Endothelial cell (in vitro differentiated cells): ENCODE measurements at regions not wholly inside any gene's neighbourhood (a gene's known extent, or its start where the extent isn't known, plus 50 kb on each side); places are given as distances from the start of the nearest gene placed in this dataset.
"Not testable (repeated sequence)": the region's sequence is repeated elsewhere in the genome, so short reads cannot be mapped to it uniquely, and the experiment has no call there.

ENCODE experiments used
- DNase-seq: peaks from one replicate; pipeline ENCODE4 v3.0.0; 2021; ENCODE audit warnings: low spot score
- H3K27ac Mint-ChIP-seq: one replicate; pipeline ENCODE4 v1.8.0; 2021; ENCODE audit warnings: mixed read lengths, inconsistent platforms; ENCODE audit not compliant: unreplicated experiment
- H3K27me3 Mint-ChIP-seq: one replicate; pipeline ENCODE4 v1.8.0; 2021; ENCODE audit warnings: mild to moderate bottlenecking, moderate library complexity, mixed read lengths, inconsistent platforms; ENCODE audit not compliant: unreplicated experiment
- H3K36me3 Mint-ChIP-seq: one replicate; pipeline ENCODE4 v1.8.0; 2021; ENCODE audit warnings: mild to moderate bottlenecking, low read depth, mixed read lengths, inconsistent platforms; ENCODE audit not compliant: unreplicated experiment
- H3K4me1 Mint-ChIP-seq: one replicate; pipeline ENCODE4 v1.8.0; 2021; ENCODE audit warnings: mild to moderate bottlenecking, mixed read lengths, inconsistent platforms; ENCODE audit not compliant: unreplicated experiment
- H3K4me3 Mint-ChIP-seq: one replicate; pipeline ENCODE4 v1.8.0; 2021; ENCODE audit warnings: mild to moderate bottlenecking, mixed read lengths, inconsistent platforms; ENCODE audit not compliant: unreplicated experiment
- H3K9me3 Mint-ChIP-seq: one replicate; pipeline ENCODE4 v1.8.0; 2021; ENCODE audit warnings: mixed read lengths, inconsistent platforms; ENCODE audit not compliant: unreplicated experiment
- TF ChIP-seq, protein P1 (sequence below): fragments of 200-600 bp; sonication (generic); IDR thresholded peaks from one replicate; pipeline ENCODE4 v1.5.0; 2021; ENCODE audit warnings: antibody characterized with exemption; ENCODE audit not compliant: unreplicated experiment

DNA sequence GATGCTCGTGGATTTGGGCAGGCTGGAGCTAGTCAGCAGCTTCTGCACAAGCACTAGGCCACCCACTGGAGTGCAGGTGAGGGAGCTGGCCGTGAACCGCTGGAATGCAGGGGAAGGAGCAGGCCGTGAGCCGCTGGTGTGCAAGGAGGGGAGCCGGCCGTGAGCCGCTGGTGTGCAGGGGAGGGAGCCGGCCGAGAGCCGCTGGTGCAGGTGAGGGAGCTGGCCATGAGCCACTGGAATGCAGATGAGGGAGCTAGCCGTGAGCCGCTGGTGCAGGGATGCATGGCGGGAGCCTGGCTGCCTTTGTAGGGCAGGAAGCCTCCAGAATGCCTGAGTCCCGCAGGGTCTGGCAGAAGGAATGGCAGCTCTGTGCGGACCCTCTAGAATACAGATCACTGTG is 4220.0 kb upstream of the OR11H1 start:
- TF ChIP-seq, protein P1, sequence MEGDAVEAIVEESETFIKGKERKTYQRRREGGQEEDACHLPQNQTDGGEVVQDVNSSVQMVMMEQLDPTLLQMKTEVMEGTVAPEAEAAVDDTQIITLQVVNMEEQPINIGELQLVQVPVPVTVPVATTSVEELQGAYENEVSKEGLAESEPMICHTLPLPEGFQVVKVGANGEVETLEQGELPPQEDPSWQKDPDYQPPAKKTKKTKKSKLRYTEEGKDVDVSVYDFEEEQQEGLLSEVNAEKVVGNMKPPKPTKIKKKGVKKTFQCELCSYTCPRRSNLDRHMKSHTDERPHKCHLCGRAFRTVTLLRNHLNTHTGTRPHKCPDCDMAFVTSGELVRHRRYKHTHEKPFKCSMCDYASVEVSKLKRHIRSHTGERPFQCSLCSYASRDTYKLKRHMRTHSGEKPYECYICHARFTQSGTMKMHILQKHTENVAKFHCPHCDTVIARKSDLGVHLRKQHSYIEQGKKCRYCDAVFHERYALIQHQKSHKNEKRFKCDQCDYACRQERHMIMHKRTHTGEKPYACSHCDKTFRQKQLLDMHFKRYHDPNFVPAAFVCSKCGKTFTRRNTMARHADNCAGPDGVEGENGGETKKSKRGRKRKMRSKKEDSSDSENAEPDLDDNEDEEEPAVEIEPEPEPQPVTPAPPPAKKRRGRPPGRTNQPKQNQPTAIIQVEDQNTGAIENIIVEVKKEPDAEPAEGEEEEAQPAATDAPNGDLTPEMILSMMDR: no peak

DNA sequence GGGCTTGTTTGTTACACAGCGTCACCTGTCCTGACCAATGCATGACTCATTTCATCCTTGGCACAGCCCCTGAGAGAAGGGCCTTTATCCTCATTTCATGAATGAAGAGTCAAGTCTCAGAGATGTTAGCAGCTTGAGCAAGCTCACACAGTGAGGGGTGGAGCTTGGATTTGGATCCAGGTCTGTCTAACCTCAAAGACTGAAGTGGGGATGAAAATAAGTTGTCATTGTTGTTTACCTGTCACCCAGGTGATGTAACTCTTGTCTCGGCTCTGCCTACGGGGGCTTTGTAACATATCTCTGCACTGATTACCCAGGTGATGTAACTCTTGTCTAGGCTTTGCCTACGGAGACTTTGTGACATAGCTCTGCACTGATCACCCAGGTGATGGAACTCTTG is 4218.2 kb upstream of the OR11H1 start:
- H3K27ac Mint-ChIP-seq, DNase-seq, H3K4me1 Mint-ChIP-seq: not testable (repeated sequence)
- Mint-ChIP-seq H3K4me3 (peak overlapping the region; percentile 7), H3K27me3 (peaks cover 19% of the 10 kb centered on the region), H3K9me3 (peaks cover 75% of the 10 kb centered on the region), H3K36me3 (peaks cover 32% of the 10 kb centered on the region)

More for the DNA sequence above, 4220.0 kb upstream of the OR11H1 start:
- H3K27ac Mint-ChIP-seq: peak overlapping the region; percentile 59
- peaks cover 32% of the 10 kb centered on the region for H3K36me3 Mint-ChIP-seq
- peaks cover 20% of the 10 kb centered on the region for H3K27me3 Mint-ChIP-seq
- no peaks in the 10 kb centered on the region for H3K4me1 Mint-ChIP-seq
- DNase-seq: no peak
- peak overlapping the region; percentile 44 for H3K4me3 Mint-ChIP-seq
- H3K9me3 Mint-ChIP-seq: peaks cover 83% of the 10 kb centered on the region

DNA sequence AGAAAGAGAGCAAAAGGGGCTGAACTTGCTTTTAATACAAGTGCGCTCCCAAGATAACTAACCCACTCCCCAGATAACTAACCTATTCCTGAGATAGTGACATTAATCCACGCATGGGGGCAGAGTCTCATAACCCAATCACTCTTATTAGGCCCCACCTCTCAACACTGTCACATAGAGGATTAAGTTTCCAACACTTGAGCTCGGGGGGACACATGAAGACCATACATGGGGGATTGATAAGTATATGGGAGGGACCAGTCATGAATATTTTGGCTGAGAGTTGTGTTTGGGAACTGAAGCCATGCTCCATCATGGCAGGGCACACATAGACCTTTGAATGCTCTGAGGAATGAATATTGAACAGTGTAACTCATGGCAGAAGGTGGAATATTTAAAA is 4217.3 kb upstream of the OR11H1 start:
- Mint-ChIP-seq H3K27me3 (peaks cover 19% of the 10 kb centered on the region), H3K36me3 (peaks cover 32% of the 10 kb centered on the region), H3K9me3 (peaks cover 67% of the 10 kb centered on the region)
- not testable (repeated sequence) for H3K4me1 Mint-ChIP-seq, H3K4me3 Mint-ChIP-seq, DNase-seq, H3K27ac Mint-ChIP-seq

DNA sequence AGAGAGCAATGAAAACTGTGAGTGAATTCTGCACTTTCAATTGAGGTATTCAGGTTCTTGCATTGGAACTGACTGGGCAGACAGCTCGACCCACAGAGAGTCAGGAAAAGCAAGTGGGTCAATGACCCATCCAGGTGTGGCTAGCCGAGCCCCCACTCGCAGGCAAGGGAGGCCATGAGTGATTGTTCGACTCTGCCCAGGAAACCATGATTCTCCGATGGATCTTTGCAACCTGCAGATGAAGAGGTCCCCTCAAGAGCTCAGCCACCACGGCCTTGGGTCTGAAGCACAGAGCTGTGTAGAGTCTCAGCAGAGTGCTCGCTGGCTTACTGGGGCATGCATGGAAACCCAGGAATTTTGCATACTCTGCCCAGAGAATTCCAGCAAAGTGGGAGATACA is 4215.4 kb upstream of the OR11H1 start:
- H3K27ac Mint-ChIP-seq, H3K4me3 Mint-ChIP-seq, DNase-seq, H3K4me1 Mint-ChIP-seq: not testable (repeated sequence)
- H3K9me3 Mint-ChIP-seq: peaks cover 54% of the 10 kb centered on the region
- peaks cover 14% of the 10 kb centered on the region for H3K27me3 Mint-ChIP-seq
- peaks cover 26% of the 10 kb centered on the region for H3K36me3 Mint-ChIP-seq

DNA sequence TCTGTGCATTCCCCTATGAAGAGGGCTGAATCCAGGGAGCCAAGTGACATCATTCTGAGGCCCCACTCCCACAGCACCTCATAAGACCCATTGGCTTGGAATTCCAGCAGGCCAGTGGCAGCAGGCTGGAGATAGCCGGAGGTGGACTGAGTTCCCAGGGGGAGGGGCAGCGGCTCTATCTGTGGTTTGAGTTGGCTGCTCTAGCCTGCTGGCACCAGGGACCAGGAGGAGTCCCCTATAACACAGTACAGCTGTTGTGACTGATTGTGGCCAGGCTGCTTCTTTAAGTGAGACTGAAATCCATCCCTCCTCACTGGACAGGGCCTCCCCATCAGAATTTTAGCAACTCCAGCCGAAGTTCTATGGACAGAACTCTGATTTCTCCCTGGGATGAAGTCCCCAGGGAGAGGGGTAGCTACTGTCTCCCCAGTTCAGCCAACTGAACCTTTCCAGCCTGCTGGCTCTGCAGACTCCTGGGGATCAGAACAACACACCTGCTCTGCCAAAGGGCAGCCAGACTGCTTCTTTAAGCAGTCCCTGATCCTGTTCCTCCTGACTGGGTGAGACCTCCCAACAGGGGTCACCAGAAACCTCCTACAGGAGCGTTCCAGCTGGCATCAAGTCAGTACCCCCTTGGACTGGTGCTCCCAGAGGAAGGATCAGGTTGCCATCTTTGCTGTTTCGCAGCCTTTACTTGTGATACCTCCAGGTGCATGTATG is 4214.8 kb upstream of the OR11H1 start:
- H3K4me1 Mint-ChIP-seq, H3K27ac Mint-ChIP-seq, H3K4me3 Mint-ChIP-seq, DNase-seq: not testable (repeated sequence)
- peaks cover 14% of the 10 kb centered on the region for H3K27me3 Mint-ChIP-seq
- H3K36me3 Mint-ChIP-seq: peaks cover 23% of the 10 kb centered on the region
- H3K9me3 Mint-ChIP-seq: peaks cover 52% of the 10 kb centered on the region

DNA sequence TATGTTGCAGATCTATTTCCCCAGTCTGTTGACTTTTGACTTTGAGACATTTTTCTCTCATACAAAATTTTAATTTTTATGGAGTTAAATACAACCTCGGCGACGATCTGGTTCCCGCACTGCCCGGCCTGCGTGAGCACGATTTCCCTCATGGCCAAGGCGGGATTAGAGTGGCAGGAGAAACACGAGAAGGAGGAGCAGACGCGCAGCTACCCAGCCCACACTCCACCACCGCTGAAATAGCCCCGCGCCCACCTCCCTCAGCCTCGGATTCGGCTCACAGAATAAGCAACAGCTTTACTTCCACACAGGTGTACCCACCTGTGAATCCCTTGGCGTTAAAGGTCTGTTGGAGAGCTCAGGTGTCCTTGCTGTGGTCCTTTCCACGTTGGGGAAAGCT is 4209.4 kb upstream of the OR11H1 start:
- not testable (repeated sequence) for H3K27ac Mint-ChIP-seq, H3K4me1 Mint-ChIP-seq, H3K4me3 Mint-ChIP-seq, H3K27me3 Mint-ChIP-seq, DNase-seq, H3K36me3 Mint-ChIP-seq
- peaks cover 28% of the 10 kb centered on the region for H3K9me3 Mint-ChIP-seq

DNA sequence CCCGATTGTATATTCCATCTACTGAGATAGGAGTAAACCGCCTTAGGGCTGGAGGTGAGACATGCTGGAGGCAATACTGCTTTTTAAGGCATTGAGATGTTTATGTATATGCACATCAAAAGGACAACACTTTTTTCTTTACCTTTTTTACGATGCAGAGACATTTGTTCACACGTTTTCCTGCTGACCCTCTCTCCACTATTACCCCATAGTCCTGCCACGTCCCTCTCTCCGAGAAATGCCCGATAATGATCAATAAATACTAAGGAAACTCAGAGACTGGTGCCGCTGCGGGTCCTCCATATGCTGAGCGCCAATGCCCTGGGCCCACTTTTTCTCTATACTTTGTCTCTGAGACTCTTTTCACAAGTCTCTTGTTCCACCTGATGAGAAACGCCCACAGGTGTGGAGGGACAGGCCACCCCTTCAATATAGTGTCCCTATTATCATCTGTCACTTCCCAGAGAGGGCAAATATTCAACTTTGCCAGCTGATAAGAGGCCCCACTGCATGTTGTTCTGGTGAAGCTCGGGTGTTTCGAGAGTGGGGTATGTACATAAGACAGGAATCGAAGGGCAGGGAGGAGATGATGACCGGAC is 4203.5 kb upstream of the OR11H1 start:
- Mint-ChIP-seq H3K9me3 (peaks cover 44% of the 10 kb centered on the region), H3K36me3 (peaks cover 21% of the 10 kb centered on the region)
- H3K27ac Mint-ChIP-seq, H3K4me1 Mint-ChIP-seq, DNase-seq, H3K4me3 Mint-ChIP-seq, H3K27me3 Mint-ChIP-seq: not testable (repeated sequence)

DNA sequence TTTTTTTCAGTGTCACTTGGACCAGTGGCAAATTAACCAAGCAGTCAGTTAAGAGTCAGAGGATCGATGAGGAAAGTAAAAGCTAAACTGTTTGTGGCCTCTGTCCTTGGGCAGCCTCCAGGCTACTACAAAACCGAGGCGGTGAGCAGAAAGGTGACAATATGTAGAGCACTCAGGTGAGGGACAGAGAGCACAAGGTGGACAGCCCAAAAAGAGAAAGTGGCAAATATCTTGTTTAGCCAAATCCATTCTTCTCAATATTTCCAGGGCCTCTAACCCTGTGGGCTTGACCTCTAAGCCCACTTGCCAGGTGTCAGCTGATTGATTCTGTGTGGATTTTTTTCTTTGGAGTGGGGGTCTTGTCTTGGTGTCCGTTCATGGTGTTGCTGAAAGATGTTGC is 4202.2 kb upstream of the OR11H1 start:
- H3K36me3 Mint-ChIP-seq: peaks cover 24% of the 10 kb centered on the region
- peaks cover 49% of the 10 kb centered on the region for H3K9me3 Mint-ChIP-seq
- H3K27me3 Mint-ChIP-seq: peaks cover 4% of the 10 kb centered on the region
- TF ChIP-seq, protein P1: no peak
- H3K4me1 Mint-ChIP-seq: no peaks in the 10 kb centered on the region
- no peak for DNase-seq
- no peak overlapping the region for H3K4me3 Mint-ChIP-seq
- no peak overlapping the region for H3K27ac Mint-ChIP-seq

DNA sequence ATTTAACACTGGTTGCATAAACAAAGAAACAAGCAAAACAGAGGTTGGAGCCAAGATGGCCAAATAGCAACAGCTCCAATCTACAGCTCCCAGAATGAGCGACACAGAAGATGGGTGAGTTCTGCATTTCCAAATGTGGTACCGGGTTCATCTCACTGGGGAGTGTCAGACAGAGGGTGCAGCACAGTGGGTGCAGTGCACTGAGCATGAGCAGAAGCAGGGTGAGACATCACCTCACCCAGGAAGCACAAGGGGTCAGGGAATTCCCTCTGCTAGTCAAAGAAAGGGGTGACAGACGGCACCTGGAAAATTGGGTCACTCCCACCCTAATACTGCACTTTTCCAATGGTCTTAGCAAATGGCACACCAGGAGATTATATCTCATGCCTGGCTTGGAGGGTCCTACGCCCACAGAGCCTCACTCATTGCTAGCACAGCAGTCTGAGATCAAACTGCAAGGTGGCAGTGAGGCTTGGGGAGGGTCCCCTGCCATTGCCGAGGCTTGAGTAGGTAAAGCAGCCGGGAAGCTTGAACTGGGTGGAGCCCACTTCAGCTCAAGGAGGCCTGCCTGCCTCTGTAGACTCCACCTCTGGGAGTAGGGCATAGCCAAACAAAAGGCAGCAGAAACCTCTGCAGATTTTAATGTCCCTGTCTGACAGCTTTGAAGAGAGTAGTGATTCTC is 4186.5 kb upstream of the OR11H1 start:
- H3K27me3 Mint-ChIP-seq, H3K4me1 Mint-ChIP-seq, H3K4me3 Mint-ChIP-seq, H3K27ac Mint-ChIP-seq, H3K36me3 Mint-ChIP-seq, DNase-seq: not testable (repeated sequence)
- peaks cover 58% of the 10 kb centered on the region for H3K9me3 Mint-ChIP-seq

DNA sequence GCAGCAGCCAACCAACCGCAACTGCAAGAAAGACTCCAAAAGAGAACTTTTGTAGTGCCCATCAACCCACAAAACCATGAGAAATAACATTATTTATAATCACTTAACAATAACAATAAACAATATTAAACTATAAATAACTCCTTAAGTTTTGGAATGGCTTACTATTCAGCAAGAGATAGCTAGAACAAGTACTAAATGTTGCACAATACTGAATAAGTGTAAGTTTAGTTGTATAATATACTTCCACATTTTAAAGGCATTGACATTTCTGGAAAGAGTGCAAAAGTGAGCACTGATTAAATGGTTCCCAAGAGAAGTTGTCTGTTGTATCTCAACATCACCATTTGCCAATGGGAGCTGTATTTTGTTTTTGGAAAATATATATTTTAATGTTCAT is 4176.8 kb upstream of the OR11H1 start:
- not testable (repeated sequence) for H3K4me3 Mint-ChIP-seq, H3K36me3 Mint-ChIP-seq, H3K27me3 Mint-ChIP-seq, H3K4me1 Mint-ChIP-seq, H3K27ac Mint-ChIP-seq, DNase-seq
- H3K9me3 Mint-ChIP-seq: peaks cover 39% of the 10 kb centered on the region
